GM12874 (cell line): ENCODE measurements at regions not wholly inside any gene's neighbourhood (a gene's known extent, or its start where the extent isn't known, plus 50 kb on each side); places are given as distances from the start of the nearest gene placed in this dataset.

Experiments used
- CTCF ChIP-seq: IDR thresholded peaks from 2 replicates; pipeline ENCODE4 v1.5.1; 2011; ENCODE audit warnings: low read depth, mild to moderate bottlenecking, control low read depth, low read length, moderate library complexity; ENCODE audit not compliant: insufficient read depth

- TF ChIP-seq CTCF: no peak
Measured at GRCh38 chr6:166739117-166739975, 112.3 kb upstream of the RPS6KA2 start.

GRCh38 chr6:166738386-166739116 is 111.5 kb upstream of the RPS6KA2 start:
- no peak for TF ChIP-seq CTCF

GRCh38 chr6:166737261-166737660 is 110.2 kb upstream of the RPS6KA2 start:
- TF ChIP-seq CTCF: no peak

GRCh38 chr6:166736634-166737033 is 109.6 kb upstream of the RPS6KA2 start:
- TF ChIP-seq CTCF: no peak

- no peak for TF ChIP-seq CTCF
Measured at GRCh38 chr6:166733900-166734299, 106.8 kb upstream of the RPS6KA2 start.

GRCh38 chr6:166729658-166730057 is 102.6 kb upstream of the RPS6KA2 start:
- no peak for TF ChIP-seq CTCF

GRCh38 chr6:166728884-166729530 is 102.0 kb upstream of the RPS6KA2 start:
- no peak for TF ChIP-seq CTCF
